Coronary artery (tissue), 2 donors: ENCODE measurements at regions not wholly inside any gene's neighbourhood (a gene's known extent, or its start where the extent isn't known, plus 50 kb on each side); places are given as distances from the start of the nearest gene placed in this dataset.

Source experiments
- DNase-seq: peaks from one replicate; pipeline ENCODE4 v3.0.0-alpha.2; 2017; ENCODE audit warnings: low spot score
- H3K27ac ChIP-seq, 2 donors: fragments of 200-600 bp; sonication (generic); one replicate each; pipeline ENCODE4 v1.5.1; 2016 to 2019
- H3K4me3 ChIP-seq: fragments of 200-600 bp; sonication (generic); 2 replicates; pipeline ENCODE4 v1.5.1; 2016; ENCODE audit warnings: mild to moderate bottlenecking, moderate library complexity
- CTCF ChIP-seq: fragments of 200-600 bp; sonication (generic); IDR thresholded peaks from one replicate; pipeline ENCODE4 v1.5.1; 2019; ENCODE audit warnings: antibody characterized with exemption

GRCh38 chr17:72274614-72275013 lies 153.8 kb downstream of the SOX9 start:
- no peak overlapping the region for H3K4me3 ChIP-seq
- no peak overlapping the region for H3K27ac ChIP-seq
- no peak for DNase-seq
- TF ChIP-seq CTCF = no peak

DNA sequence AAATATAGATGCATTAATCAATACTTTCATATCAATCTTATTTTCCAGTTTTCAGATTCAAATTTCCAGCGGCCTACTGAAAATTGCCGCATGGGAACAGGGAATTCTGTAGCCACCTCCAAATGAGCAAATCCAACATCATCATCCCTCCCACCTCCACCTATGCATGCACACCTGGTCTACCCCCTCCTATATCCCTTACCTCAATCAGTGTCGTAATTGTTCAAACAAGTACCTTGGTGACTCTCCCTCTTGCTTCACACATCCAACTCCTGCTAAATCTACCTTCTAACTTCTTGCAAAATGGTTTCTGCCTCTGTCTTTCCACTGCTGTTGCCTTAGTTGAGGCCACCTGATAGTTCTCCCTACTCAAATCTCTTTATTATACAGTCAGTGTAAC lies 160.1 kb downstream of the SOX9 start:
- no peak for TF ChIP-seq CTCF
- Histone ChIP-seq H3K27ac (no peak overlapping the region), H3K4me3 (no peak overlapping the region)
- no peak for DNase-seq

DNA sequence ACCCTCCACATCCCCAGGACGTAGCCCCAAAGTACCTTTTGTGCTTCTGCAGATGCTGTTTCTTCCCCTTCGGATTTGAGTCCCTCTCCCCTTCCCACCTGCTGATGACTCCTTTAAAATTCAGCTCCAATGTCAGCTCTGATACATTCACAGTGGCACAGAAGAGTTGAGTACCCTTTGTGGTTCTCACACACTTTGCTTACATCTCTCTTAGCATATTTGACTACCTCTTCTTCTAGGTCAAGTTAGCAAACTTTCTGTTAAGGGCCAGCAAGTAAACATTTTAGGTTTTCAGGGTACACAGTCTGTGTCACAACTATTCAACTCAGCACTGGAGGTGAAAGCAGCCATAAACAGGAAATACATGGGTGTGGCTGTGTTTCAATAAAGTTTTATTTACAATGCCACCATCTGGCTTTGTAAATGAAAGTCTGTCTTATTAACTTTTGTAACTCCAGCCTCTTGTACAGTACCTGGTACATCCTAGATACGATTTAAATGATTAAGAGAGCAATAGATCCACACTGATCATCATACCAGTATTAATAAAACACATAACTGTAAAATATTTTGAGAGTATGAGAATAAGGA lies 161.7 kb downstream of the SOX9 start:
- DNase-seq = no peak
- TF ChIP-seq CTCF = no peak
- no peak overlapping the region for H3K4me3 ChIP-seq
- no peak overlapping the region for H3K27ac ChIP-seq

DNA sequence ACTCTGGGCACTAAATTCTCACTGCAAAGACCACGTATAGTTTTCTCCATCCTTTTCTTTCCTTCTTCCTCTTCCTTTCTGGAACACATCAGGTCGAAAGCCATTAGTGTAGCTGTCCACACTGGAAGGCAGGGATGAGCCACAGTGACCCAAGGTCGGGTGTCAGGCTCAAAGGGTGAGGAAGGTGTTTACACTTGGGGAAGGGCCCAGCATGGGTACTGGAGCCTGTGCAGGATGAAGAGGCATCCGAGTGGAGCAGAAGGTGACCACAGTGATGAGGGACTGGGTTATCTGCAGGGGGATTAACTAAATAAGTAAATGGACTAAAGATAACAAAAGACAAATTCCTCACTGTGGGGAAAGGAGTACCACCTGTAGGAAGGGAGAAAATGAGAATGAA lies 164.0 kb downstream of the SOX9 start:
- TF ChIP-seq CTCF = no peak
- no peak overlapping the region for H3K4me3 ChIP-seq
- no peak for DNase-seq
- no peak overlapping the region for H3K27ac ChIP-seq

GRCh38 chr17:72287586-72287985 lies 166.8 kb downstream of the SOX9 start:
- DNase-seq = no peak
- no peak overlapping the region for H3K4me3 ChIP-seq
- no peak for TF ChIP-seq CTCF
- no peak overlapping the region for H3K27ac ChIP-seq

GRCh38 chr17:72294487-72294893 lies 173.7 kb downstream of the SOX9 start:
- Histone ChIP-seq H3K4me3 (no peak overlapping the region), H3K27ac (peak overlapping the region in 1 of 2 donors; percentile 32)
- TF ChIP-seq CTCF = no peak
- DNase-seq = no peak

DNA sequence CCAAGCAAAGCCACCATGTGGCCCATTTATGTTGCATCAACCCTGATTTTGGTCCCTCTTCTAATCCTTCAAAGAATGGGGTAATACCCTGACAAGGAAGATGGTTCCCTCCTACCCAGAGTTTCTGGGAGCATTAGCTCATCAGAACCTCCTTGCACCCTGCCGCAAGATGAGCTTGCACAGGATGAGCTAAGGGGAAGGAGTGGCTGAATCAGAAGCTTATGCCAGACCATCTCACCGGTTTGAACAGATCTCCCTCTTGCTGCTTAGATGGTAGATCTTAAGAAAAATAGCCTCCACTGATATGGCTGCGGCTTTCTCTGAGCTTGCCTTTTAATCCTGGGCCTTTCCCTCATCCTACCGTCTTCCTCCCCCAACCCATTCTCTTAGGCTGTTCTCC lies 175.1 kb downstream of the SOX9 start:
- no peak overlapping the region for H3K4me3 ChIP-seq
- TF ChIP-seq CTCF = no peak
- no peak overlapping the region for H3K27ac ChIP-seq
- DNase-seq = no peak
